RWPE1 (cell line): ENCODE measurements at regions not wholly inside any gene's neighbourhood (a gene's known extent, or its start where the extent isn't known, plus 50 kb on each side); places are given as distances from the start of the nearest gene placed in this dataset.

Experiments used
- CTCF ChIA-PET: fragments of 350-600 bp; sonication (Branson Sonifier 250); formaldehyde crosslinking; extraction: SDS; loops from one replicate; lab custom pipeline; 2021; lab: Yijun Ruan, JAX
- POLR2A ChIA-PET: fragments of 400-600 bp; formaldehyde crosslinking; extraction: SDS; loops from one replicate; lab custom pipeline; 2020; ENCODE audit warnings: antibody characterized with exemption; ENCODE audit not compliant: low non-redundant PET; lab: Yijun Ruan, JAX
- DNase-seq: peaks from one replicate; pipeline ENCODE4 v3.0.0; 2012; ENCODE audit warnings: low spot score
- H3K27ac ChIP-seq: fragments of 450-650 bp; 2 replicates; pipeline ENCODE4 v1.5.1; 2017
- CTCF ChIP-seq: fragments of 450-650 bp; conservative IDR thresholded peaks from 2 replicates; pipeline ENCODE4 v1.5.1; 2017; ENCODE audit warnings: low read depth, mild to moderate bottlenecking

GRCh38 chr12:28807535-28807934, 341.5 kb upstream of the FAR2 start:
- no peak overlapping the region for H3K27ac ChIP-seq
- TF ChIP-seq CTCF, result no peak
- ChIA-PET POLR2A (no interaction called here), CTCF (no interaction called here)
- no peak for DNase-seq

DNA sequence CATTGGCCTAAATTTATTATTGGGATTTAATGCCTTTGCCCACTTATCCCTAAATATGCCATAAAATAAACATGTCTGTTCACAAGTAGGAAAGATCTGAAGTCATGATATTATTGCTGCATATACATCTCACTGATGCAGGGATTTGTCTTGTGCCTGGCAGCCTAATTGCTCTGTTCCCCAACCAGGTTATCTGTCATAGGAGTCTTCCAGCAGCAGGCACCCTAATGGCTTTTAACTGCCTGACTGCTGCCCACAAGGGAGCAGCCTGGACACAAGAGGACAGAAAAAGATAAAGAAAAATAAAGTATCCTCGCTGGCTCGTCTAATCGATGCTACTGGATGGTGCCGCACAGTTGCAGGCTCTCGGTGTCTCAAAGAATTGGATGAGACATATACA, 337.6 kb upstream of the FAR2 start:
- ChIA-PET CTCF (no interaction called here), POLR2A (no interaction called here)
- no peak for TF ChIP-seq CTCF
- no peak overlapping the region for H3K27ac ChIP-seq
- DNase-seq, result no peak

DNA sequence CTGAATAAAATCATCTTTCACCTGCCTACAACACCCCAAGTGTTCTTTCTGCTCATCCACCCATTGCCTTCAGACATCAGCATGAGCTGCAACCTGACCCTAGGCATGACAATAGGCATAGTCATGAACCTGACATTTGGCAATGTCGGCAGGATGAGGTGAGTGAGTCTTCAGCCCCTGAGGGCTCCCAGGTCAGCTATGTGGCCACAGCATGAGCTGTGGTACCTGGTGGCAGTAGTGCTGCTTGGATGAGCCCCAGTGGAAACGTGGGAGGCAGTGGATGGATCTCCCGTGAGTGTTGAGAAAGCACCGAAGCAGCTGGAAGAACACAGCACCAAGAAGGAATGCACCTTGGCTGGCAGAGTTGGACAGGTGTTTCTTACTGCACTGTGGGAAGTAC, 334.8 kb upstream of the FAR2 start:
- DNase-seq, result peak; percentile 17
- no peak for TF ChIP-seq CTCF
- POLR2A ChIA-PET, result no interaction called here
- H3K27ac ChIP-seq, result no peak overlapping the region
- CTCF ChIA-PET, result no interaction called here

DNA sequence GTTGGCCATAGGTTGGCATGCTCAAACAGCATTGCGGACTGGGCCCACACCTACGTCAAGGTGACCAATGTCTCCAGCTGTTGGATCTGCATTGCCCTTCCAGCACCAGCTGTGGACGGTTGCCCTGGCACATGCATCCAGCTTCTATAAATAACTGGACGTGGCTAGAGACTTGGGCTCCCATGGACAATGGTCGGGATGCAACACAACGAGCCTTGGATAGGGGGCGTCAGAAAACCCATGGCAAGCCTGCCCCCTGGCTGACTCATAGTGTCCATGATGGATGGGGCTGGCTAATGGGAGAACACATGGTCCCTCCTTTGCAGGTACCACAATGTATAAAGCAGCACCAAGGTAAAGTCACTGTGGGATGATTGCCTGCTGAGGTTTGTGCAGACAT, 331.6 kb upstream of the FAR2 start:
- TF ChIP-seq CTCF, result no peak
- no peak for DNase-seq
- ChIA-PET CTCF (no interaction called here), POLR2A (no interaction called here)
- H3K27ac ChIP-seq, result no peak overlapping the region

DNA sequence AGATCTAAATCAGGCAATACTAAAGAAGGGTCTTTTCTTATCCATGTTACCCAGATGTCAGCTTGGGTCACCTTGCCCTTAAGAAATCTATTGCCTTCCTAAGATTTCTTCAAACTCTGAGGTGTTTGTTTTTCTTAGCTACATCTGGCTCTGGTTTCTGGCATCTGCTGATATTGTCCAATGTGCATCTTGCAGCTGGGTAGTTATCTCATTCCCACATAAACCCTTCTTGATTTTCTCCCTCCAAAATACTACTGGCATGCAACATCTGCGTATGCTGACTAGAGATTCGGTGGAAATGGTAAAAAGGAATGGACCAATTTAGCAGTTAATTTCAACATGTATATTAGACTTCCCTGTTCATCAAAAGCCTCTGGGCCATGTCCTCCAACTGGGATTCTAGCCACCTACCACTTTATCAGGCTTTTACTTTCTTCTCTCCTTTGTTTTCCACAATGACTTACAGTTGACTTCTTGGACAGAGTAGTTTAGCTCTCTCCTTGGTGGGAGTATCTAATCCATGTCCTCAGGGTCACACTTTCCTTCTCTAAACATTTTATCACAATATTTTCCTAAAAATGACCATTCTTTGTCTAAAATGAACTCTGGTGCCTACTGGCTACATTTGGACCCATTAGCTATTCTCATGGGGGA, 324.8 kb upstream of the FAR2 start:
- CTCF ChIA-PET, result interaction anchor here (0.6 kb wide), 1 partner anchor 1186 kb away, joined by 3 read pairs; no protein-coding TSS in a partner anchor
- POLR2A ChIA-PET, result no interaction called here
- no peak for TF ChIP-seq CTCF
- no peak for DNase-seq
- H3K27ac ChIP-seq, result no peak overlapping the region

DNA sequence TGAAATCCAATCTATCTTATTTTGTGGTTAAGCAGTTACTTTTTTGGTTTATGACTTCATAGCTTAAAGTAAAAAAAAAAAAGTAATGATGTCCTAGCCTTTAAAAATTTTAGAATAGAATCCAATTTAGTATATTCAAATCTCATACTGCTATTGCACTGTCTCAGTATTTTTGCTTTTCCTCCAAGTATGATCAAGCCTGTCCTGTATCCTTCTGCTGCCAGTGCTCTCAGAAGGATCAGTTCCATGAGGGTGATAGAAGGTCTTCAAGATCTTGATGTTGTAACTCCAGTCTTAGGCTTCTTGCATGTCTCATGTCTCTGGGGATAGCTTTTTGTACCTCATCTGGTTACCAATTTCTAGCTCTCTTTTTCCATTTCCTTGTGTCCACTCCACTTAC, 324.2 kb upstream of the FAR2 start:
- CTCF ChIA-PET, result interaction anchor here (0.7 kb wide), 1 partner anchor 391 kb away, joined by 5 read pairs; no protein-coding TSS in a partner anchor
- H3K27ac ChIP-seq, result no peak overlapping the region
- no peak for TF ChIP-seq CTCF
- DNase-seq, result no peak
- POLR2A ChIA-PET, result no interaction called here
